BE2C (cell line): ENCODE measurements at regions not wholly inside any gene's neighbourhood (a gene's known extent, or its start where the extent isn't known, plus 50 kb on each side); places are given as distances from the start of the nearest gene placed in this dataset.
A peak's percentile ranks its signal among the peaks of the same experiment; 100 is the strongest.

Experiments used
- DNase-seq: peaks from one replicate; pipeline ENCODE4 v3.0.0-alpha.2; 2020
- H3K27me3 ChIP-seq: fragments of 250-450 bp; sonication (Bioruptor Pico); 2 replicates; pipeline ENCODE4 v1.5.1; 2020; ENCODE audit warnings: mild to moderate bottlenecking
- H3K36me3 ChIP-seq: fragments of 250-450 bp; sonication (Bioruptor Pico); 2 replicates; pipeline ENCODE4 v1.5.1; 2020; ENCODE audit warnings: mild to moderate bottlenecking
- H3K4me1 ChIP-seq: fragments of 250-450 bp; sonication (Bioruptor Pico); 2 replicates; pipeline ENCODE4 v1.5.1; 2020
- H3K4me3 ChIP-seq: 2 replicates; pipeline ENCODE4 v1.5.1; 2011; ENCODE audit warnings: low read depth, low read length
- H3K9me3 ChIP-seq: fragments of 250-450 bp; sonication (Bioruptor Pico); 2 replicates; pipeline ENCODE4 v1.5.1; 2020
- CTCF ChIP-seq: IDR thresholded peaks from 2 replicates; pipeline ENCODE4 v1.5.1; 2012; ENCODE audit warnings: mild to moderate bottlenecking, low read depth, low read length

- no peak for DNase-seq
- no peaks in the 10 kb centered on the region for H3K36me3 ChIP-seq
- H3K4me3 ChIP-seq, result no peak overlapping the region
- TF ChIP-seq CTCF, result no peak
- no peaks in the 10 kb centered on the region for H3K27me3 ChIP-seq
- H3K4me1 ChIP-seq, result peaks cover 17% of the 10 kb centered on the region; the same call in 1 of the 2 replicates
- no peaks in the 10 kb centered on the region for H3K9me3 ChIP-seq
Measured at GRCh38 chr3:64760258-64760657, 72.5 kb upstream of the ADAMTS9 start.

GRCh38 chr3:64759811-64760210 is 72.0 kb upstream of the ADAMTS9 start:
- no peak for DNase-seq
- H3K4me3 ChIP-seq, result no peak overlapping the region
- no peak for TF ChIP-seq CTCF
- H3K36me3 ChIP-seq, result no peaks in the 10 kb centered on the region
- no peaks in the 10 kb centered on the region for H3K27me3 ChIP-seq
- H3K4me1 ChIP-seq, result peaks cover 17% of the 10 kb centered on the region; the same call in 1 of the 2 replicates
- no peaks in the 10 kb centered on the region for H3K9me3 ChIP-seq

GRCh38 chr3:64756398-64756986 is 68.7 kb upstream of the ADAMTS9 start:
- Histone ChIP-seq H3K36me3 (no peaks in the 10 kb centered on the region), H3K4me3 (no peak overlapping the region), H3K27me3 (no peaks in the 10 kb centered on the region), H3K9me3 (no peaks in the 10 kb centered on the region; the same call in 1 of the 2 replicates), H3K4me1 (peaks cover 17% of the 10 kb centered on the region; the same call in 1 of the 2 replicates)
- TF ChIP-seq CTCF, result no peak
- DNase-seq, result no peak

- no peaks in the 10 kb centered on the region; the same call in 1 of the 2 replicates for H3K9me3 ChIP-seq
- no peak overlapping the region for H3K4me3 ChIP-seq
- no peak for TF ChIP-seq CTCF
- no peaks in the 10 kb centered on the region for H3K36me3 ChIP-seq
- H3K4me1 ChIP-seq, result no peaks in the 10 kb centered on the region
- DNase-seq, result peak; percentile 32
- no peaks in the 10 kb centered on the region for H3K27me3 ChIP-seq
Measured at GRCh38 chr3:64748244-64748904, 60.6 kb upstream of the ADAMTS9 start.

GRCh38 chr3:64747679-64748078 is 59.9 kb upstream of the ADAMTS9 start:
- H3K36me3 ChIP-seq, result no peaks in the 10 kb centered on the region
- TF ChIP-seq CTCF, result no peak
- no peak for DNase-seq
- H3K4me1 ChIP-seq, result no peaks in the 10 kb centered on the region
- H3K9me3 ChIP-seq, result no peaks in the 10 kb centered on the region; the same call in 1 of the 2 replicates
- no peaks in the 10 kb centered on the region for H3K27me3 ChIP-seq
- H3K4me3 ChIP-seq, result no peak overlapping the region

GRCh38 chr3:64743887-64744243 is 56.1 kb upstream of the ADAMTS9 start:
- Histone ChIP-seq H3K4me3 (no peak overlapping the region), H3K9me3 (no peaks in the 10 kb centered on the region), H3K4me1 (no peaks in the 10 kb centered on the region), H3K27me3 (no peaks in the 10 kb centered on the region), H3K36me3 (no peaks in the 10 kb centered on the region)
- TF ChIP-seq CTCF, result no peak
- DNase-seq, result no peak
